ENCODE measurements at regions not wholly inside any gene's neighbourhood (a gene's known extent, or its start where the extent isn't known, plus 50 kb on each side); places are given as distances from the start of the nearest gene placed in this dataset.
"Not testable (repeated sequence)": the region's sequence is repeated elsewhere in the genome, so short reads cannot be mapped to it uniquely, and the experiment has no call there.

GRCh38 chr1:67589519-67590233, 95.3 kb upstream of the GADD45A start:
- DNase-seq, result no peak

DNA sequence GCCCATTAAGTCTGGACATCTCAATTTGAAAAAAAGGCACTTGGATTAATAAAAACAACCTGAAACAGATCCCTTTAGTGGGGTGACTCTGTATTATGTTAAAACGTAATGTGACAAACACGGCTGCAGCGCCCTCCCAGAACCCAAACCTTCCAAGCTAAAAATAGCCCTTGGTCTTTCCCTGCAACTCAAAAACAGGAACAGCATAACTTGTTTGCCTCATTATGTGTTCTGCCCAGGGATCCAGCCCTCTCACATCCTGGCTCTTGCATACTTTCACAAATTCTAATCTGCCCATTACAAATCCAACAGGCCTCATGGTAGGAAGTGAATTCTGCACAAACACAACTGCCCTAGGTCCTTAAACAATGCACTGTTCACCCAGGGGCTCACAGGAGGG, 94.7 kb upstream of the GADD45A start:
- DNase-seq, result no peak

- DNase-seq, result no peak
Observed at GRCh38 chr1:67594764-67595163, 90.2 kb upstream of the GADD45A start.

DNA sequence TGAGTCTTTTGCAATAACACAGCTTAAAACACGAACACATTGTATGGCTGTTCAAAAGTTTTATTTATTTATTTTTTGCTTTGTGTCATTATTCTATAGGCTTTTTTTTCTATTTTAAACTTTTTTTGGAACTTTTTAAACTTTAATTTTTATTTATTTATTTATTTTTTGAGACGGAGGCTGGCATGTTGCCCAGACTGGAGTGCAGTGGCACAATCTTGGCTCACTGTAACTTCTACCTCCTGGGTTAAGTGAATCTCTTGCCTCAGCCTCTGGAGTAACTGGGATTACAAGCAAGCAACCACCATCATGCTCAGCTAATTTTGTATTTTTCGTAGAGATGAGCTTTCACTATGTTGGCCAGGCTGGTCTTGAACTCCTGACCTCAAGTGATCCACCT, 88.3 kb upstream of the GADD45A start:
- no peak for DNase-seq

- DNase-seq, result no peak
Observed at GRCh38 chr1:67597336-67597735, 87.7 kb upstream of the GADD45A start.

- no peak for DNase-seq
Observed at GRCh38 chr1:67599085-67599484, 85.9 kb upstream of the GADD45A start.

GRCh38 chr1:67601539-67601938, 83.5 kb upstream of the GADD45A start:
- no peak for DNase-seq

GRCh38 chr1:67601955-67602354, 83.0 kb upstream of the GADD45A start:
- no peak for DNase-seq

GRCh38 chr1:67604778-67605177, 80.2 kb upstream of the GADD45A start:
- DNase-seq, result no peak

DNA sequence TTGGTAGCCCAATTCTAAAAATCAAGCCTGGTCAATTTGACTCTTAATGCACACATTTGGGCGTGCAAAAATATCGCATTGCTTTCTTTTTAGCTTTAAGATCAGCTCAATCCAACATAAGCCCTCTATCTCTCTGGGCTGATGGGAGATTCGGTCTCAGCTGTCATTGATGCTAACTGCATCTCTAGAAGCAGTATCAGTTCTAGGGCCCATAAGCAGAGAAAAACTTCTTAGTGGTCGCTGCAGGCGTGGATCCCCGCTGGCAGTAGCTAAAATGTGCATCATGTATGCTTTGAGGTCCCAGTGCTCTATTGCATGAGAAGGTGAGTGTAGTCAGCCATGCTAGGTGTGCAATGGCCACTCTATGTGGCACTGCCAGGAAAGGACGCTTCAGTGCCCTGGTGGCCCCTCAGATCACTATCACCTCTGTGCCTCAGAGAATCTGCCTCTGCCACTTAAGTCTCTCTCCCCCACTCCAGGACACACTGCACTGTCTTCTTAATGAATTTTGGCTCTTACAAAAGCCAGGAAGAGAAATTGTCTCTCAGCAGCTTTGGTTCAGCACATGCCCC, 79.7 kb upstream of the GADD45A start:
- DNase-seq, result no peak

- DNase-seq, result no peak
Observed at GRCh38 chr1:67607286-67607685, 77.7 kb upstream of the GADD45A start.

DNA sequence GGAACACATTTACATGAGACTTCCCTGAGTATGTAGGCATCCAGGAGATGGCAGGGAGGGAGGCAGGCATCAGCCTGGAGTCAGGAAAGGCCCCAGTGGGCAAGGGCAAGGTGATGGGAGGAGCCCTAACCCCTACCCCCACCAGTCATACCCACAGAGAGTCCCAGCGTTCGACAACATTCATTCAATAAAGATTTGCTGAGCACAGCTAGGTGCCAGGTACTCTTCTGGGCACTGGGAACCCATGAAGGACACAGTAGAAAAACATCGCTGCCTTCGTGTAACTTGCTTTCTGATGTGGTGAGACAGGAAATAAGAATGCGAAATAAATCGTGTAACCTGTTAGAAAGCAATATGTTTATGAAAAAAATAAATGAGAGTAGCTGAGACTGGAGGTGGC, 77.3 kb upstream of the GADD45A start:
- no peak for DNase-seq

GRCh38 chr1:67608661-67609576, 76.1 kb upstream of the GADD45A start:
- no peak for DNase-seq

GRCh38 chr1:67609577-67610341, 75.2 kb upstream of the GADD45A start:
- DNase-seq, result no peak

- no peak for DNase-seq
Observed at GRCh38 chr1:67610450-67610849, 74.6 kb upstream of the GADD45A start.

- no peak for DNase-seq
Observed at GRCh38 chr1:67611846-67612245, 73.2 kb upstream of the GADD45A start.

DNA sequence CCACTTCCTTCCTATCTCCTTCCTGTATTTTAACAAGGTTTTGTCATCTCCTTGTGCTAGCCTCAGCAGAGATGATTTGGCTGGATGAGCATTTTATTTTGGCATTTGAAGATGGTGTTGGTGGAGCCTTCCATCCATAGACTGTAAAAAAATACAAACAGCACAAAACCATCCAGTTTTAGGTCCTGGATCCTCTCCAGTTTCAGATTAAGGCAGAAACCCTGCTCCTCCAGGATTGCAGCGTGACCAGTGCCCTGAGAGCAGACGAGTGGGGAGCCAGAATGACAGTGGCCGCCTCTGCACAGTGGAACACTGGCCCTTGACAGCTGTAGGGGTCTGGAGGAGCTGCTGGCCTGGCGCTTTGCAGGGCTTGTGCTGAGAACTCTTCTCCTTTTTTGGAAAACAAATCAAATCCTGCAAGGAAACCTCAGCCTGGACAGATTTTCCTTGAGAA, 72.2 kb upstream of the GADD45A start:
- no peak for DNase-seq

DNA sequence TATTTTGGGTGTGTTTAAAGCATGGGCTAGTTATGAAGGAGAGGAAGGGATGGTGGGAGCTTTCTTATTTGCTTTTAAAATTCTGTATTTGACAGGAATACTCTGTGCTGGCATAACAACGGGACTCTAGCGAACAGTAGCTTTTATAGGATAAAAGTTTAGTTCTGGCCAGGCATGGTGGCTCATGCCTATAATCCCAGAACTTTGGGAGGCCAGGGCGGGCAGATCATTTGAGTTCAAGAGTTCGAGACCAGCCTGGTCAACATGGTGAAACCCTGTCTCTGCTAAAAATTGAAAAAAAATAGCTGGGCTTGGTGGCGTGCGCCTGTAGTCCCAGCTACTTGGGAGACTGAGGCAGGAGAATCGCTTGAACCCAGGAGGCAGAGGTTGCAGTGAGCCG, 71.5 kb upstream of the GADD45A start:
- DNase-seq, result not testable (repeated sequence)

- no peak for DNase-seq
Observed at GRCh38 chr1:67614511-67614934, 70.5 kb upstream of the GADD45A start.

DNA sequence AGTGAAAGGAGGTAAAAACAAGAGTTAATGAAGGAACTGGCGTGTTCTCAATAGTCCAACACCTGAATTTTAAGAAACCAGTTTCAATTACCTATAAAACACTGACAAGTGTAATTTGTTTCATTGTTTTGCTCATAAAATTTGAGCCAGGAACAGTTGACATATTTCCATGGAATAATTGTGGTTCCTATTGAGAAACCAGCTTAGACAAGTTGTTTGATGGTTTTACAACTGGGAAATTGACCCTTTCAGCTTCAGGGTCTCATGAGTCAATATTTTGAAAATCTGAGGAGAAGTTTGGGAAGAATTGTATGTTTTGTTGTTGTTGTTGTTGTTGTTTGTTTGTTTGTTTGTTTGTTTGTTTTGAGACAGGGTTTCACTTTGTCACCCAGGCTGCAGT, 69.1 kb upstream of the GADD45A start:
- DNase-seq, result no peak

GRCh38 chr1:67616394-67616985, 68.5 kb upstream of the GADD45A start:
- DNase-seq, result no peak

GRCh38 chr1:67618285-67619018, 66.5 kb upstream of the GADD45A start:
- DNase-seq, result no peak

Measured in stimulated activated CD4-positive, alpha-beta T cell treated with anti-CD3 and anti-CD28 coated beads, Interleukin-1b, Interleukin-23, amount 100 ng/mL, for 48 hours (primary cell).